ENCODE measurements at regions not wholly inside any gene's neighbourhood (a gene's known extent, or its start where the extent isn't known, plus 50 kb on each side); places are given as distances from the start of the nearest gene placed in this dataset.

DNA sequence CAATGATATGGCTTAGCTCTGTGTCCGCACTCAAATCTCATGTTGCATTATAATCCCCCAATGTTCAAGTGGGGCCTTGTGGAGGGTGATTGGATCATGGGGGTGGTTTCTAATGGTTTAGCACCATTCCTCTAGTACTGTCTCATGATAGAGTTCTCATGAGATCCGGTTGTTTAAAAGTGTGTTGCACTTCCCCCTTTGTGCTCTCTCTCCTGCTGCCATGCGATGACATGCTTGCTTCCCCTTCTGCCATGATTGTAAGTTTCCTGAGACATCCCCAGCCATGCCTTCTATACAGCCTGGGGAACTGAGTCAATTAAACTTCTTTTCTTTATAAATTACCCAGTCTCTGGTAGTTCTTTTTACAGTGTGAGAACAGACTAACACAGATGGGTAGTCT is 427.1 kb downstream of the CHSY3 start:
- POLR2A ChIA-PET: no interaction called here
- peaks cover 10% of the 10 kb centered on the region for H3K9me3 Mint-ChIP-seq
- no peaks in the 10 kb centered on the region for H3K4me1 Mint-ChIP-seq
- no peak overlapping the region for H3K4me3 Mint-ChIP-seq
- intact Hi-C loops (cut with micrococcal nuclease): no loop called here
- peaks cover 2% of the 10 kb centered on the region for H3K27me3 Mint-ChIP-seq
- no peak for DNase-seq
- CTCF ChIA-PET: no interaction called here
- TF ChIP-seq CTCF (IDR thresholded peaks at IDR 0.05): no peak
- H3K27ac Mint-ChIP-seq: no peak overlapping the region
- no peaks in the 10 kb centered on the region for H3K36me3 Mint-ChIP-seq (ENCODE audit: low read depth)
- no peak for ATAC-seq (ENCODE audit: low read depth)

DNA sequence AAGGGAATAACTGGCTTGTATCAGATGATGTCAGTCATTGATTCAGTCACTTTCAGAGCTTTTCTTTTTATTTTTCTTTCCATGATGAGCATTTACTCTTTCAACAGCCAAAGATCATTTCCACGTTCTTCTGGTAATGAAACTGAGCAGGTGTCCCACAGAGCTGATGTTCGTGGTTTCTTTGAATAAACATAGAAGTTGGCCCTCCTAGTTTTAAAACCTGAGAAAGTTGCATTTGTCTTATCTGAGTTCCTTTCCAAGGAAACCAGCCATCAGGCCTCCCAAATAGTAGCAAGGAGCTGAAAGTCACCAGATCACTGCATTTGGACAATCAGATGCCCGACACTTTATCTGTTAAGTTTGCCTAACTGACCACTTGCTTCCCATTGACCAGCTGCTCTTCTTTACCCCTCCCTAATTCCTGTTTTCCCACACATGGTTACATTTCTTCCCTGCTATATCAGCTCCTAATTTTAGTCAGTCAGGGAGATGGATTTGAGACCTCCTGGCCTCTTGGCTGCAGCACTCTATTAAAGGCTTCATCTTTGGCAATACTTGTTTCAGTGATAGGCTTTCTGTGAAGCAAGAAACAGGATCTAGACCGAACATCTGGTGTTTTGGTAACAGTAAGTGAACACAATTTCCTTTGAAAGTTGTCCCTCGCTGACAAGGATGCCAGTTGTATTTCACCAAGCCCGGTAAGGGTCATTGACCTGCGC is 420.8 kb downstream of the CHSY3 start:
- ChIA-PET POLR2A (interaction anchor here (0.7 kb wide), 1 partner anchor 20 kb away, joined by 5 read pairs; no protein-coding TSS in a partner anchor), CTCF (no interaction called here)
- Mint-ChIP-seq H3K27ac (no peak overlapping the region), H3K9me3 (peaks cover 19% of the 10 kb centered on the region), H3K4me1 (peaks cover 16% of the 10 kb centered on the region), H3K36me3 (ENCODE audit: low read depth) (no peaks in the 10 kb centered on the region), H3K27me3 (no peaks in the 10 kb centered on the region), H3K4me3 (peak overlapping the region; percentile 21)
- intact Hi-C loops (cut with micrococcal nuclease): no loop called here
- DNase-seq: no peak
- ATAC-seq (ENCODE audit: low read depth): no peak
- no peak for TF ChIP-seq CTCF (IDR thresholded peaks at IDR 0.05)

DNA sequence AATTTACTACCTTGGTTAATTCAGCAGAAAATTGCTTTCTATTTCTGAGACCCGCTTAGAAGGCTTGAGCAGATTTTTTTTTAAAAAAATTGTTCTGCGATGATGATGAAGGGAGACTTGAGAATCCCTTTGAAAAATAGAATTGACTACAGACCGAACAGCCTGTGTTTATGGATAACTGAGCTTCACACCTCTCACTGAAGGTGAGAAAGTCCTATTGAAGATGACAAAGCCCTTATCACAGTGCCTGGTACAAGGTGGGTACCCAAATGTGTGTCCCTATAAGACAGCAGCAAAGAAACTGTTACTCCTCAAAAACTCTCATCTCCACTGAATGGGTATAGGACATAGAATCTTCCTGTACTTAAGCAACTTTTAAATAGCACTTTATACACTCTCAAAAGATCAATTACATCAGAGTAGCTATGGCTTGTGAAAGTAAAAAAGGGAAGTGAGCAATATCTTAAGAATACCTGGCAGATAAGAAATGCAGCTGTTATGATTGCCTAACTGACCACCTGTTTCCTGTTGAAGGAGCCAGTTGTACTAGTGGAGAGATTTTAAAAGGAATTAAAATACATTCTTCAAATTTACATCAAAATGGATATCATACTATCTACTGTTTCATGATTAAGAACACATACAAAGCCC is 419.7 kb downstream of the CHSY3 start:
- ATAC-seq (ENCODE audit: low read depth): peak; percentile 85
- intact Hi-C loops (cut with micrococcal nuclease): no loop called here
- Mint-ChIP-seq H3K9me3 (peaks cover 14% of the 10 kb centered on the region), H3K4me3 (peak overlapping the region; percentile 4), H3K27me3 (no peaks in the 10 kb centered on the region), H3K27ac (peak overlapping the region; percentile 18), H3K4me1 (peaks cover 16% of the 10 kb centered on the region), H3K36me3 (ENCODE audit: low read depth) (no peaks in the 10 kb centered on the region)
- no peak for DNase-seq
- no peak for TF ChIP-seq CTCF (IDR thresholded peaks at IDR 0.05)
- CTCF ChIA-PET: no interaction called here
- POLR2A ChIA-PET: no interaction called here

GRCh38 chr5:130321931-130322330 is 417.7 kb downstream of the CHSY3 start:
- H3K27me3 Mint-ChIP-seq: no peaks in the 10 kb centered on the region
- no peak for TF ChIP-seq CTCF (IDR thresholded peaks at IDR 0.05)
- DNase-seq (no peak), ATAC-seq (ENCODE audit: low read depth) (no peak)
- no peak overlapping the region for H3K4me3 Mint-ChIP-seq
- H3K9me3 Mint-ChIP-seq: peaks cover 11% of the 10 kb centered on the region
- POLR2A ChIA-PET: no interaction called here
- CTCF ChIA-PET: no interaction called here
- no peaks in the 10 kb centered on the region for H3K36me3 Mint-ChIP-seq (ENCODE audit: low read depth)
- peaks cover 16% of the 10 kb centered on the region for H3K4me1 Mint-ChIP-seq
- intact Hi-C loops (cut with micrococcal nuclease): no loop called here
- no peak overlapping the region for H3K27ac Mint-ChIP-seq

DNA sequence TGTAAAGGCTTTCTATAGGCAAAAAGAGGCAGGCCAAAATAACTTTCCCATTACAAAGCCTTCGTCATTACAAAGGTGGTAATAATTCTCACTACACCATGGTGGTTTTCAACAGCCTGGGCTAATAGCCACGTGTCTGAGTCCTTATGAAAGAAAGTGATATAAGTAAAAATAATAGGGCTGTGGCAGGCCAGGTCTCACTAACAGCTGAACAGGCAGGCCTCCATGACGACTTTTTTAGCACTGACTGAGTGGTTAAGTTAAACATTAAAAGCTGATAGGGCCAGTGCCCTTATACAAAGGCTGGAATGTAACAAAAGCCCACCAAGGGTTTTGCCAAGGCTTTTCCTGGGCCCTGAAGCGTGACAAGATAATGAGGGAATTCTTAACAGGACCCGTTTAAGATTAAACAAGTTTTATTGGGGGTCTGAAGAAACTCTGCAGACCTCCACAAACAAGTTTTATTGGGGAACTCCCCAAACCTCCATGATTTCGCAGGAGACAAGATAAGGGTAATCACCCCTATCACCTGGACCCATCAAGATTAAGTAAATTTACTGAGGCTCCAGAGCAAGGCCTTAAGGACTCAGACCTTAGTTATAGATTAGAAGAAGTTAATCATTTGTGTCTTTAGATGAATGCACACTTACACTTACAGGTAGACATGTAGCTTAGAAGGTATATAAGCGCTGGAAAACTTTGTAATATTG is 412.9 kb downstream of the CHSY3 start:
- Mint-ChIP-seq H3K27me3 (peaks cover 2% of the 10 kb centered on the region), H3K9me3 (peaks cover 17% of the 10 kb centered on the region), H3K4me1 (no peaks in the 10 kb centered on the region), H3K27ac (no peak overlapping the region), H3K4me3 (no peak overlapping the region), H3K36me3 (ENCODE audit: low read depth) (no peaks in the 10 kb centered on the region)
- ChIA-PET POLR2A (no interaction called here), CTCF (no interaction called here)
- no peak for TF ChIP-seq CTCF (IDR thresholded peaks at IDR 0.05)
- no peak for DNase-seq
- intact Hi-C loops (cut with micrococcal nuclease): no loop called here
- ATAC-seq (ENCODE audit: low read depth): no peak

All from activated B cell treated with CpG ODN at 0.5 μM for 24 hours (primary cell).